ENCODE measurements at regions not wholly inside any gene's neighbourhood (a gene's known extent, or its start where the extent isn't known, plus 50 kb on each side); places are given as distances from the start of the nearest gene placed in this dataset.

DNA sequence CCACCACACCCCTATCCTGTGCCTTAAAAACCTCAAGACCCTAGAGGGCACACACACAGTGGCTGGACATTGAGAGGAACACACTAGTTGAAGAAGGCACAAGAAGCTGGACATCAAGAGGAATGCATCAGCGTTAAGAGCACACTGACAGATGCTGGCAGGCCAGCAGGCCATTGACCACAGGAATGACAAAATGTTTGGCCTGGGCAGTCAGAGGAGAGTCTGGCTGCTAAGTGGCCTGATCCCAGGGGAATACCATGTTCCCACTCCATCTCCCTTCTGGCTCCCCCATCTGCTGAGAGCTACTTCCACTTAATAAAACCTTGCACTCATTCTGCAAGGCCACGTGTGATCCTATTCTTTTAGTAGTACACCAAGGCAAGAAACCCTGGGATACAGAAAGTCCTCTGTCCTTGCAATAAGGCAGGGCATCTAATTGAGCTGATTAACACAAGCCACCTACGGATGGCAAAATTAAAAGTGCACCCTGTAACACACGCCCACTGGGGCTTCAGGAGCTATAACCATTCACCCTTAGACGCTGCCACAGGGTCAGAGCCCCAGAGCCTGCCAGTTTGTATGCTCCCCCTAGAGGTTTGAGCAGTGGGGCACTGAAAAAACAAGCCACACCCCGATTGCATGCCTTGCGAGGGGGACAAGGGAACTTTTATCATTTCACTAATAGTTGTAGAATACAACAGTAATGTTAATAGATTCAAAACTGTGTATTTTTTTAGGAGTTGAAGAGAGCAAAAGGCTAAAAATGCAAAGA is 1216.1 kb upstream of the NCAM2 start:
- TF ChIP-seq, protein P1, sequence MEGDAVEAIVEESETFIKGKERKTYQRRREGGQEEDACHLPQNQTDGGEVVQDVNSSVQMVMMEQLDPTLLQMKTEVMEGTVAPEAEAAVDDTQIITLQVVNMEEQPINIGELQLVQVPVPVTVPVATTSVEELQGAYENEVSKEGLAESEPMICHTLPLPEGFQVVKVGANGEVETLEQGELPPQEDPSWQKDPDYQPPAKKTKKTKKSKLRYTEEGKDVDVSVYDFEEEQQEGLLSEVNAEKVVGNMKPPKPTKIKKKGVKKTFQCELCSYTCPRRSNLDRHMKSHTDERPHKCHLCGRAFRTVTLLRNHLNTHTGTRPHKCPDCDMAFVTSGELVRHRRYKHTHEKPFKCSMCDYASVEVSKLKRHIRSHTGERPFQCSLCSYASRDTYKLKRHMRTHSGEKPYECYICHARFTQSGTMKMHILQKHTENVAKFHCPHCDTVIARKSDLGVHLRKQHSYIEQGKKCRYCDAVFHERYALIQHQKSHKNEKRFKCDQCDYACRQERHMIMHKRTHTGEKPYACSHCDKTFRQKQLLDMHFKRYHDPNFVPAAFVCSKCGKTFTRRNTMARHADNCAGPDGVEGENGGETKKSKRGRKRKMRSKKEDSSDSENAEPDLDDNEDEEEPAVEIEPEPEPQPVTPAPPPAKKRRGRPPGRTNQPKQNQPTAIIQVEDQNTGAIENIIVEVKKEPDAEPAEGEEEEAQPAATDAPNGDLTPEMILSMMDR (IDR thresholded peaks at IDR 0.05; ENCODE audit: extremely low read depth in 1 of 2, insufficient read depth in 1 of 2, low read depth in 1 of 2, low read length in 2 of 2) = no peak
- no peak for TF ChIP-seq POLR2A (IDR thresholded peaks at IDR 0.05; ENCODE audit: low read depth, low read length)
- TF ChIP-seq POLR2AphosphoS5 (IDR thresholded peaks at IDR 0.05; ENCODE audit: insufficient read depth, low read depth, low read length) = no peak
- TF ChIP-seq, protein P2, sequence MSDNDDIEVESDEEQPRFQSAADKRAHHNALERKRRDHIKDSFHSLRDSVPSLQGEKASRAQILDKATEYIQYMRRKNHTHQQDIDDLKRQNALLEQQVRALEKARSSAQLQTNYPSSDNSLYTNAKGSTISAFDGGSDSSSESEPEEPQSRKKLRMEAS (IDR thresholded peaks at IDR 0.05; ENCODE audit: insufficient read depth, insufficient read length) = no peak

Data from endothelial cell of umbilical vein (primary cell).